ENCODE measurements at regions not wholly inside any gene's neighbourhood (a gene's known extent, or its start where the extent isn't known, plus 50 kb on each side); places are given as distances from the start of the nearest gene placed in this dataset.

GRCh38 chr18:75896865-75897264, 469.4 kb upstream of the SMIM21 start:
- TF ChIP-seq CTCF (IDR thresholded peaks at IDR 0.05) (peak; percentile 51), EZH2 (IDR thresholded peaks at IDR 0.05) (no peak), EZH2phosphoT487 (IDR thresholded peaks at IDR 0.05) (no peak)
